RWPE2 (cell line): ENCODE measurements at regions not wholly inside any gene's neighbourhood (a gene's known extent, or its start where the extent isn't known, plus 50 kb on each side); places are given as distances from the start of the nearest gene placed in this dataset.

ENCODE experiments used
- ATAC-seq: fragments of 200-7000 bp; cut with Tn5 transposase; 3 replicates; pipeline ENCODE4 v1.9.1; 2021; ENCODE audit warnings: low read depth
- DNase-seq: peaks from one replicate; pipeline ENCODE4 v3.0.0-alpha.2; 2020; ENCODE audit warnings: low spot score
- H3K27ac ChIP-seq: fragments of 450-650 bp; 2 replicates; pipeline ENCODE4 v1.5.1; 2017; ENCODE audit warnings: mild to moderate bottlenecking; ENCODE audit not compliant: poor library complexity, severe bottlenecking
- H3K27me3 ChIP-seq: fragments of 250-450 bp; sonication (Bioruptor Pico); 2 replicates; pipeline ENCODE4 v1.5.1; 2021; ENCODE audit warnings: mild to moderate bottlenecking, moderate library complexity; ENCODE audit not compliant: insufficient read depth, poor library complexity, severe bottlenecking
- H3K36me3 ChIP-seq: fragments of 250-450 bp; sonication (Bioruptor Pico); 2 replicates; pipeline ENCODE4 v1.5.1; 2020; ENCODE audit warnings: low read depth, mild to moderate bottlenecking, moderate library complexity
- H3K4me1 ChIP-seq: fragments of 250-450 bp; sonication (Bioruptor Pico); 2 replicates; pipeline ENCODE4 v1.5.1; 2021; ENCODE audit warnings: mild to moderate bottlenecking, moderate library complexity; ENCODE audit not compliant: insufficient read depth, poor library complexity, severe bottlenecking
- H3K4me3 ChIP-seq: fragments of 250-450 bp; sonication (Bioruptor Pico); 2 replicates; pipeline ENCODE4 v1.5.1; 2021; ENCODE audit warnings: mild to moderate bottlenecking, moderate library complexity; ENCODE audit not compliant: severe bottlenecking
- H3K9me3 ChIP-seq: fragments of 250-450 bp; sonication (Bioruptor Pico); 2 replicates; pipeline ENCODE4 v1.5.1; 2021; ENCODE audit warnings: mild to moderate bottlenecking, moderate library complexity; ENCODE audit not compliant: severe bottlenecking
- TF ChIP-seq, protein P1 (sequence below): fragments of 450-650 bp; IDR thresholded peaks from one replicate; pipeline ENCODE4 v1.5.1; 2017; ENCODE audit warnings: mild to moderate bottlenecking, moderate library complexity; ENCODE audit not compliant: poor library complexity, severe bottlenecking

DNA sequence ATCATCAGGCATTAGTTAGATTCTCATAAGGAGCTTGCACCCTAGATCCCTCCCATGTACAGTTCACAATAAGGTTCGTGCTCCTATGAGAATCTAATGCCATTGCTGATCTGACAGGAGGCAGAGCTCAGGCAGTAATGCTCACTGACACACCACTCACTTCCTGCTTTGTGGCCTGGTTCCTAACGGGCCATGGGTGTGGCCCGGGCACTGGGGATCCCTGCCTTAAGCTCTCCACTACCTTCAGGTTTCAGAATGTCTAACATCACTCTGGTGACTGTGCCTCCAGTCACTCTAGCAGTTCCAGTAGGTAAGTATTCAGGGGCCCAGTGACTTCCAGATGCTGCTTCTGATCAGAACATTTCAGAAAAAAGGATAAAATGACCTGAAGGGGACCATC lies 152.4 kb downstream of the LRRC70 start:
- ATAC-seq = no peak
- no peaks in the 10 kb centered on the region for H3K36me3 ChIP-seq
- no peaks in the 10 kb centered on the region for H3K27me3 ChIP-seq
- no peak overlapping the region for H3K4me3 ChIP-seq
- H3K4me1 ChIP-seq = no peaks in the 10 kb centered on the region
- TF ChIP-seq, protein P1, sequence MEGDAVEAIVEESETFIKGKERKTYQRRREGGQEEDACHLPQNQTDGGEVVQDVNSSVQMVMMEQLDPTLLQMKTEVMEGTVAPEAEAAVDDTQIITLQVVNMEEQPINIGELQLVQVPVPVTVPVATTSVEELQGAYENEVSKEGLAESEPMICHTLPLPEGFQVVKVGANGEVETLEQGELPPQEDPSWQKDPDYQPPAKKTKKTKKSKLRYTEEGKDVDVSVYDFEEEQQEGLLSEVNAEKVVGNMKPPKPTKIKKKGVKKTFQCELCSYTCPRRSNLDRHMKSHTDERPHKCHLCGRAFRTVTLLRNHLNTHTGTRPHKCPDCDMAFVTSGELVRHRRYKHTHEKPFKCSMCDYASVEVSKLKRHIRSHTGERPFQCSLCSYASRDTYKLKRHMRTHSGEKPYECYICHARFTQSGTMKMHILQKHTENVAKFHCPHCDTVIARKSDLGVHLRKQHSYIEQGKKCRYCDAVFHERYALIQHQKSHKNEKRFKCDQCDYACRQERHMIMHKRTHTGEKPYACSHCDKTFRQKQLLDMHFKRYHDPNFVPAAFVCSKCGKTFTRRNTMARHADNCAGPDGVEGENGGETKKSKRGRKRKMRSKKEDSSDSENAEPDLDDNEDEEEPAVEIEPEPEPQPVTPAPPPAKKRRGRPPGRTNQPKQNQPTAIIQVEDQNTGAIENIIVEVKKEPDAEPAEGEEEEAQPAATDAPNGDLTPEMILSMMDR = no peak
- no peak overlapping the region for H3K27ac ChIP-seq
- no peak for DNase-seq
- H3K9me3 ChIP-seq = no peaks in the 10 kb centered on the region

DNA sequence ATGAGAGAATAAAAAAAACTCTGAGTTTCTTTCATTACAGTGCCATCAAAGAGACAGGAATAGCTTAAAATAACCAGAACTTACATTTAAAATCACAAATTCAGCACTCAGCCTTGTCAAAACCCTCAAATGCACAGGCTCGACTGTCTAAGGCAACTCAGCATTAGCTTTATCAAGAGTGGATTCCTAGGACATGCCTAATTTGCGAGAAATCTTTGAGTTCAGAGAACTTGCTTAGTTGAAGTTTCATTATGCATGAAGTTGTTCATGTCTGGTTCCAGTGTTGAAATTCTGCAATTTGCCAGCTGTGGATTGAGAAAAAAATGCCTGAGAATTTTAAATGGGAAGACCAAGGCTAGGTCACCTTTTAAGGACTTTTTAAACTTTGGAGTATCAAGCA lies 151.1 kb downstream of the LRRC70 start:
- no peak overlapping the region for H3K27ac ChIP-seq
- TF ChIP-seq, protein P1 = no peak
- H3K27me3 ChIP-seq = no peaks in the 10 kb centered on the region
- no peak overlapping the region for H3K4me3 ChIP-seq
- H3K36me3 ChIP-seq = no peaks in the 10 kb centered on the region
- H3K9me3 ChIP-seq = no peaks in the 10 kb centered on the region
- ATAC-seq = no peak
- H3K4me1 ChIP-seq = no peaks in the 10 kb centered on the region
- no peak for DNase-seq

DNA sequence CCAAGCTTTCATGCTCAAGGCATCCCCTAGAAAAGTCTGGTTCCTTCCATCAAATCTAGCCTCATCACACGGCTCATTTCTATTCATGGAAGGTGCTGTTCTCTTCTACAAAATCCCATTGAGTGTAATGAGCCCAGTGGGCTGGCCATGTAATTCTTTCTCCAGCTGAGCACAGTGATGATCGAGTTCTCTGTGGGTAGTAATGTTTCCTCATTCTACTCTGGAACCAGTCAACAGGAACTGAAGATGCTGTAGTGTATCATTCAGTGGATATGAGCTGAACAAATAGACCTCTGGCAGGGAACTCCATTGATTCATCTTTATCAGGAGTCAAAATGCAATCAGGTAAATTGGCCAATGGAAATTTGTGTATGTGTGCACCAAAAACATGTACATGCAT lies 149.2 kb downstream of the LRRC70 start:
- Histone ChIP-seq H3K9me3 (no peaks in the 10 kb centered on the region), H3K27ac (no peak overlapping the region), H3K36me3 (no peaks in the 10 kb centered on the region), H3K4me1 (no peaks in the 10 kb centered on the region), H3K27me3 (no peaks in the 10 kb centered on the region), H3K4me3 (no peak overlapping the region)
- TF ChIP-seq, protein P1 = no peak
- ATAC-seq (no peak), DNase-seq (no peak)

DNA sequence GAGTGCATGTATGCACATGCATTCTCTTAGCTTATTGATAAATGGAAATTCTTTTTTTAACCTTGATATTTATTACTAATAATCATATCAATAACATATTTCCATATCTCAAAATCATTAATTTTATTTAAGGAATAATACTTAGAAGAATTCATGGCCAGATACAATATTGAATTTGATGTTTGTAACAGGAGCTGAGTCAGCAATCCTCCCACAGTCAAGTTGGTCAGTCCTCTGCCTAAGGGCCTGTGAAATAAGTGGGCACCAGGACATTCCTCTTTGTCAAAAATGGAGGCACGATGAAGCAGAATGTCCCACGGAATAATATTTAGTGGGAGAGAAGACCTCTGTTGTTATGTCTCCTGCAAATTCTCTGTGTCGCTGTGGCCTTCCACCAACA lies 148.6 kb downstream of the LRRC70 start:
- no peak for ATAC-seq

DNA sequence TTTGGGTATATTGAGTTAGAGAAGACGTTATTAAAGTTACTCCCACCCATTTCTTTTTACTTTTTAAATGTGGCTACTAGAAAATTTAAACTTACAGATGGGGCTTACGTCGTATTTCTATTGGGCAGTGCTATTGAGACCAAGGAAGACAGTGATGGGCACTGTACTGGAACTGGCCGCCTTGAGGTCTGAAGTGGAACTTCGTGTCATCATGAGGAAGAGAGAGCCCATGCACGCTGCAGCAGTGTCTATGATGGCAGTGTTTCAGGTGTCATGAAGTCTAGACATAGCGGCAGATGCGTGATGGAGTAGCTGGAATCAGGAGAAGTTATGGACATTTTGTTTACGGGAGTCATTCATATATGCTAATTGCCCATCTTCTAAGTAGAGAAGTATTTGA lies 143.7 kb downstream of the LRRC70 start:
- no peaks in the 10 kb centered on the region for H3K4me1 ChIP-seq
- DNase-seq (no peak), ATAC-seq (no peak)
- no peaks in the 10 kb centered on the region for H3K27me3 ChIP-seq
- TF ChIP-seq, protein P1 = no peak
- no peak overlapping the region for H3K27ac ChIP-seq
- no peaks in the 10 kb centered on the region for H3K9me3 ChIP-seq
- no peak overlapping the region for H3K4me3 ChIP-seq
- H3K36me3 ChIP-seq = no peaks in the 10 kb centered on the region

More for the DNA sequence above, 148.6 kb downstream of the LRRC70 start:
- Histone ChIP-seq H3K27ac (no peak overlapping the region), H3K4me1 (no peaks in the 10 kb centered on the region), H3K4me3 (no peak overlapping the region), H3K36me3 (no peaks in the 10 kb centered on the region), H3K27me3 (no peaks in the 10 kb centered on the region), H3K9me3 (no peaks in the 10 kb centered on the region)
- no peak for DNase-seq
- TF ChIP-seq, protein P1 = no peak
